CD4-positive, alpha-beta T cell (primary cell): ENCODE measurements at regions not wholly inside any gene's neighbourhood (a gene's known extent, or its start where the extent isn't known, plus 50 kb on each side); places are given as distances from the start of the nearest gene placed in this dataset.

Experiments
- ATAC-seq: fragments of 200-7000 bp; cut with Tn5 transposase; one replicate; pipeline ENCODE4 v1.10.0; 2022; ENCODE audit warnings: mild to moderate bottlenecking; ENCODE audit not compliant: poor library complexity
- CTCF ChIA-PET: fragments of 350-600 bp; sonication (Branson Sonifier 250); formaldehyde crosslinking; loops from one replicate; lab custom pipeline; 2021; ENCODE audit warnings: antibody characterized with exemption, inconsistent platforms; lab: Charles Lee
- POLR2A ChIA-PET: fragments of 350-600 bp; sonication (Branson Sonifier 250); formaldehyde crosslinking; loops from one replicate; lab custom pipeline; 2021; ENCODE audit warnings: antibody characterized with exemption, inconsistent platforms; lab: Charles Lee
- DNase-seq, 14 experiments: peaks; one replicate each; pipeline ENCODE4 v3.0.0-alpha.2; 2013 to 2020; ENCODE audit warnings: mixed read lengths in 2 of 14
- H3K27ac ChIP-seq, 2 donors: one replicate each; pipeline versions ENCODE4 v1.5.1 to v1.7.0; 2013; ENCODE audit warnings: low read length in 2 of 2, low read depth in 1 of 2, mild to moderate bottlenecking in 1 of 2
- H3K27me3 ChIP-seq, 2 experiments: 1 replicate in 1 of 2; 2 replicates in 1 of 2; pipeline versions ENCODE4 v1.6.1 to v1.7.0; 2013; ENCODE audit warnings: low read length in 2 of 2, control low read depth in 1 of 2, mild to moderate bottlenecking in 1 of 2, moderate library complexity in 1 of 2; ENCODE audit not compliant: insufficient read depth in 2 of 2, control insufficient read depth in 1 of 2
- H3K36me3 ChIP-seq: one replicate; pipeline ENCODE4 v1.6.1; 2013; ENCODE audit warnings: low read length, control low read depth; ENCODE audit not compliant: insufficient read depth
- H3K4me1 ChIP-seq: one replicate; pipeline ENCODE4 v1.6.1; 2013; ENCODE audit warnings: low read length, control low read depth; ENCODE audit not compliant: insufficient read depth
- H3K4me3 ChIP-seq: one replicate; pipeline ENCODE4 v1.5.1; 2013; ENCODE audit warnings: mild to moderate bottlenecking, low read length, moderate library complexity
- H3K9me3 ChIP-seq, 2 experiments: 1 replicate in 1 of 2; 2 replicates in 1 of 2; pipeline versions ENCODE4 v1.6.1 to v1.7.0; 2013; ENCODE audit warnings: low read length in 2 of 2, mild to moderate bottlenecking in 2 of 2, control low read depth in 1 of 2, moderate library complexity in 1 of 2; ENCODE audit not compliant: control insufficient read depth in 1 of 2, insufficient read depth in 1 of 2
- H3K27ac Mint-ChIP-seq: one replicate; pipeline ENCODE4 v1.8.0; 2020; ENCODE audit warnings: mixed read lengths
- H3K27me3 Mint-ChIP-seq: one replicate; pipeline ENCODE4 v1.8.0; 2021; ENCODE audit warnings: mixed read lengths
- H3K36me3 Mint-ChIP-seq: one replicate; pipeline ENCODE4 v1.8.0; 2021; ENCODE audit warnings: low read depth, mixed read lengths
- H3K4me1 Mint-ChIP-seq: one replicate; pipeline ENCODE4 v1.8.0; 2021; ENCODE audit warnings: low read depth, mixed read lengths
- H3K4me3 Mint-ChIP-seq: one replicate; pipeline ENCODE4 v1.8.0; 2020; ENCODE audit warnings: mild to moderate bottlenecking, mixed read lengths
- H3K9me3 Mint-ChIP-seq: one replicate; pipeline ENCODE4 v1.8.0; 2020; ENCODE audit warnings: mixed read lengths
- intact Hi-C, 2 experiments: fragments of 100-400 bp; cut with DNase I in 1 of 2; cut with micrococcal nuclease in 1 of 2; formaldehyde crosslinking; loops; one replicate each; pipeline versions ENCODE4 v1.15.1 to v1.9.0; 2023 to 2025; cut with DNase I, micrococcal nuclease
- TF ChIP-seq, protein P1 (sequence below): fragments of 200-600 bp; IDR thresholded peaks from one replicate; pipeline ENCODE4 v1.8.0; 2022; ENCODE audit warnings: antibody characterized with exemption, mild to moderate bottlenecking

DNA sequence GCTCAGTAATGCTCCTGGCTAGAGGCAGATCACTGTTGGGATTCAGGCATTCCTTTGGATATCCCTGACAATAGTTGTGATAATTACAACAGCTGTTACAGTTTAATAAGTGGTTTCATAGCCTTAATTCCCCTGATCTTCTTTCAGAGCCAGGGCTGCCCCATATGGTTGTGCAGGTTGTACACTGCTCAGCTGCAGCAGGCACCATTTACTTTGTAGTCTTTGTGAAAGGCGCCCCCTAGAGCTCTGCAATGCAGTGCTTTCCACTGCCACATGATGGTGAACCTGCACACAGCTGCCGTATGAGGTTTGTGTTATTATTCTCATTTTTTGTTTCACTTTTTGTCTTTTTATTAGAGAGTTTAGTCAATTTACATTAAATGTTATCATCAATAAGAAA lies 239.1 kb downstream of the KCNS3 start:
- no peak overlapping the region for H3K4me3 Mint-ChIP-seq

DNA sequence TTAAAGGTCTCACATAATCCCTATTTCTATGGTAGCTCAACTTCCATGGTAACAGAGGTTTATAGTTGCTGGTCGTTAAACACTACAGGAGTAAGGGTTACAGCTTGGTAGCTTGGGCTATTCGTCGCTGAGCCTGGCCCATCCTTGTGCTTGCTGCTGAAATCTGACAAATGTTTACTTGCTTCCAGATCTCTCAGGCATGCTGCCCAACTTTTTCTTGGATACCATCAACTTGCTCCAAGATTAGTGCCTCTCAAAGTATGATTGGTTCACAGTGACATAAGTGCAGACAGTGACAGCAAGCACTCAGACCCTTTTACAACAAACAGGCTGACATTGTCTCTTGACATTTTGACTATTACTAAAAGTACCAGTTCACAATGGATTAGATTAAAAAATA lies 231.8 kb downstream of the KCNS3 start:
- Mint-ChIP-seq H3K36me3 (no peaks in the 10 kb centered on the region), H3K4me1 (no peaks in the 10 kb centered on the region), H3K27me3 (no peaks in the 10 kb centered on the region), H3K27ac (no peak overlapping the region), H3K4me3 (no peak overlapping the region), H3K9me3 (no peaks in the 10 kb centered on the region)
- Histone ChIP-seq H3K27ac (no peak overlapping the region), H3K27me3 (peaks cover 0 to 3% of the 10 kb centered on the region in 2 experiments), H3K4me3 (no peak overlapping the region), H3K4me1 (no peaks in the 10 kb centered on the region), H3K9me3 (peaks cover 0 to 4% of the 10 kb centered on the region in 2 experiments), H3K36me3 (no peaks in the 10 kb centered on the region)
- no peak for ATAC-seq
- intact Hi-C loops, result no loop called here
- CTCF ChIA-PET, result no interaction called here
- no peak for DNase-seq
- POLR2A ChIA-PET, result no interaction called here
- TF ChIP-seq, protein P1, sequence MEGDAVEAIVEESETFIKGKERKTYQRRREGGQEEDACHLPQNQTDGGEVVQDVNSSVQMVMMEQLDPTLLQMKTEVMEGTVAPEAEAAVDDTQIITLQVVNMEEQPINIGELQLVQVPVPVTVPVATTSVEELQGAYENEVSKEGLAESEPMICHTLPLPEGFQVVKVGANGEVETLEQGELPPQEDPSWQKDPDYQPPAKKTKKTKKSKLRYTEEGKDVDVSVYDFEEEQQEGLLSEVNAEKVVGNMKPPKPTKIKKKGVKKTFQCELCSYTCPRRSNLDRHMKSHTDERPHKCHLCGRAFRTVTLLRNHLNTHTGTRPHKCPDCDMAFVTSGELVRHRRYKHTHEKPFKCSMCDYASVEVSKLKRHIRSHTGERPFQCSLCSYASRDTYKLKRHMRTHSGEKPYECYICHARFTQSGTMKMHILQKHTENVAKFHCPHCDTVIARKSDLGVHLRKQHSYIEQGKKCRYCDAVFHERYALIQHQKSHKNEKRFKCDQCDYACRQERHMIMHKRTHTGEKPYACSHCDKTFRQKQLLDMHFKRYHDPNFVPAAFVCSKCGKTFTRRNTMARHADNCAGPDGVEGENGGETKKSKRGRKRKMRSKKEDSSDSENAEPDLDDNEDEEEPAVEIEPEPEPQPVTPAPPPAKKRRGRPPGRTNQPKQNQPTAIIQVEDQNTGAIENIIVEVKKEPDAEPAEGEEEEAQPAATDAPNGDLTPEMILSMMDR, result no peak

More for the DNA sequence above, 239.1 kb downstream of the KCNS3 start:
- Histone ChIP-seq H3K4me3 (no peak overlapping the region), H3K36me3 (no peaks in the 10 kb centered on the region), H3K27me3 (peaks cover 0 to 1% of the 10 kb centered on the region in 2 experiments), H3K27ac (no peak overlapping the region), H3K4me1 (no peaks in the 10 kb centered on the region), H3K9me3 (peaks cover 0 to 6% of the 10 kb centered on the region in 2 experiments)
- intact Hi-C loops, result no loop called here
- ChIA-PET CTCF (no interaction called here), POLR2A (no interaction called here)
- Mint-ChIP-seq H3K36me3 (no peaks in the 10 kb centered on the region), H3K4me1 (no peaks in the 10 kb centered on the region), H3K27ac (no peak overlapping the region), H3K9me3 (no peaks in the 10 kb centered on the region), H3K27me3 (peaks cover 13% of the 10 kb centered on the region)
- TF ChIP-seq, protein P1, result no peak
- ATAC-seq (no peak), DNase-seq (no peak)

- H3K4me1 Mint-ChIP-seq, result no peaks in the 10 kb centered on the region
- ChIA-PET CTCF (no interaction called here), POLR2A (no interaction called here)
- Histone ChIP-seq H3K27ac (no peak overlapping the region), H3K4me3 (no peak overlapping the region), H3K4me1 (no peaks in the 10 kb centered on the region), H3K27me3 (no peaks in the 10 kb centered on the region), H3K36me3 (no peaks in the 10 kb centered on the region), H3K9me3 (no peaks in the 10 kb centered on the region)
- no peaks in the 10 kb centered on the region for H3K9me3 Mint-ChIP-seq
- intact Hi-C loops, result no loop called here
- no peak overlapping the region for H3K27ac Mint-ChIP-seq
- no peak for DNase-seq
- H3K36me3 Mint-ChIP-seq, result no peaks in the 10 kb centered on the region
- no peaks in the 10 kb centered on the region for H3K27me3 Mint-ChIP-seq
- no peak for ATAC-seq
- H3K4me3 Mint-ChIP-seq, result no peak overlapping the region
- TF ChIP-seq, protein P1, result no peak
Observed at GRCh38 chr2:18106841-18107240, 228.4 kb downstream of the KCNS3 start.
